CD4-positive, alpha-beta memory T cell (primary cell): ENCODE measurements at regions not wholly inside any gene's neighbourhood (a gene's known extent, or its start where the extent isn't known, plus 50 kb on each side); places are given as distances from the start of the nearest gene placed in this dataset.

ENCODE experiments used
- CTCF ChIA-PET: fragments of 350-600 bp; sonication (Branson Sonifier 250); formaldehyde crosslinking; loops from one replicate; lab custom pipeline; 2021; ENCODE audit warnings: inconsistent platforms; ENCODE audit not compliant: partially characterized antibody; lab: Charles Lee
- POLR2A ChIA-PET: fragments of 350-600 bp; sonication (Branson Sonifier 250); formaldehyde crosslinking; loops from one replicate; lab custom pipeline; 2021; ENCODE audit not compliant: partially characterized antibody; lab: Charles Lee
- DNase-seq, 5 donors: peaks; one replicate each; pipeline versions ENCODE4 v3.0.0 to v3.0.0-alpha.2; 2020 to 2022; ENCODE audit warnings: mixed read lengths in 1 of 5
- H3K27ac ChIP-seq: one replicate; pipeline ENCODE4 v1.7.0; 2013; ENCODE audit warnings: low read depth, low read length
- H3K27me3 ChIP-seq: 2 replicates; pipeline ENCODE4 v1.7.0; 2013; ENCODE audit warnings: mild to moderate bottlenecking, low read length, moderate library complexity; ENCODE audit not compliant: insufficient read depth
- H3K36me3 ChIP-seq: 2 replicates; pipeline ENCODE4 v1.7.0; 2013; ENCODE audit warnings: mild to moderate bottlenecking, low read length, moderate library complexity; ENCODE audit not compliant: insufficient read depth
- H3K4me1 ChIP-seq: 2 replicates; pipeline ENCODE4 v1.7.0; 2013; ENCODE audit warnings: mild to moderate bottlenecking, low read length, moderate library complexity; ENCODE audit not compliant: insufficient read depth
- H3K4me3 ChIP-seq, 2 donors: one replicate each; pipeline ENCODE4 v1.7.0; 2013; ENCODE audit warnings: low read length in 2 of 2, mild to moderate bottlenecking in 1 of 2
- H3K9me3 ChIP-seq, 2 donors: one replicate each; pipeline ENCODE4 v1.7.0; 2013; ENCODE audit warnings: low read length in 2 of 2, control low read depth in 1 of 2; ENCODE audit not compliant: control insufficient read depth in 1 of 2
- H3K27ac Mint-ChIP-seq, 7 donors: one replicate each; pipeline ENCODE4 v1.8.0; 2020 to 2021; ENCODE audit warnings: mixed read lengths in 7 of 7, mild to moderate bottlenecking in 6 of 7, inconsistent platforms in 3 of 7, moderate library complexity in 3 of 7
- H3K27me3 Mint-ChIP-seq, 2 donors: one replicate each; pipeline ENCODE4 v1.8.0; 2020 to 2021; ENCODE audit warnings: mixed read lengths in 2 of 2
- H3K36me3 Mint-ChIP-seq, 2 donors: one replicate each; pipeline ENCODE4 v1.8.0; 2020 to 2021; ENCODE audit warnings: mixed read lengths in 2 of 2, inconsistent platforms in 1 of 2, mild to moderate bottlenecking in 1 of 2
- H3K4me1 Mint-ChIP-seq, 4 donors: one replicate each; pipeline ENCODE4 v1.8.0; 2020 to 2021; ENCODE audit warnings: mixed read lengths in 4 of 4, mild to moderate bottlenecking in 1 of 4
- H3K4me3 Mint-ChIP-seq, 8 donors: one replicate each; pipeline ENCODE4 v1.8.0; 2020 to 2021; ENCODE audit warnings: mixed read lengths in 8 of 8, mild to moderate bottlenecking in 7 of 8, moderate library complexity in 6 of 8, inconsistent platforms in 3 of 8
- H3K9me3 Mint-ChIP-seq, 8 donors: one replicate each; pipeline ENCODE4 v1.8.0; 2020 to 2021; ENCODE audit warnings: mixed read lengths in 8 of 8, mild to moderate bottlenecking in 5 of 8, inconsistent platforms in 3 of 8, moderate library complexity in 1 of 8
- intact Hi-C: fragments of 100-400 bp; cut with micrococcal nuclease; formaldehyde crosslinking; loops from one replicate; pipeline ENCODE4 v1.15.1; 2023

DNA sequence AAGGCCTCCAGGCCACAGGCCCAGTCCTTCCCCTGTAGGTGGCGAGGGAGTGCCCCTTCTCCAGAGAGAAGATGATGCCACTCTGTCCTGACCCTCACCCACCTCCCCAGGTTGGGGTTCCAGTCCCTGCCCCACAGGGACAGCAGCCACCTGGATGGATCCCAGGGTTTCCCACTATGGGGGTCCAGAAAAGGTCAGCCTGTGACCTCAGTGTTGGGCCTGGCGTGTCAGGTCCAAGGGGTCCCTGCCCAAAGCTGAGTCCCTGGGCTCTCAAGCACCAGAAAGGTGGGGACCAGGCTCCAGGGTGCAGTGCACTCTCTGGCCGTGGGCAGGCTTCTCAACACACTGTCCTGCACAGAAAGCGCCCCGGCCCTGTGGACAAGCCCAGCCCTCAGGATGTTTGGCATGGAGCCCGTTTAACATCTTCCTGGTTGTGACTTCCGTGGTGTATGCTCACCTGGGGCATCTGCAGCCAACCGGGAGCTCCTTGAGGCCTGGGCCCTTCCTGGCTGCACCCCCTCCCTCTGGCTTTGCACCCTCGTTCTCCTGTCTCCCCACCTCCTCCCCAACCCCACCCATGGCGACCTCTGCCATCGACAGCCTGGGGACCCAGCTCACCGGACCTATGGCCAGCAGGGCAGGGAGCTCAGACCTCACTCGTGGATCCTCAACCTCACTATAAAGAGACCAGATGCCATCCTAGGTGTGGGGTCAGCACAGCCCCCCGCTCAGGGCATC is 58.3 kb upstream of the PPP2R2D start:
- Mint-ChIP-seq H3K4me3 (no peak overlapping the region), H3K36me3 (no peaks in the 10 kb centered on the region), H3K4me1 (no peaks in the 10 kb centered on the region), H3K27me3 (no peaks in the 10 kb centered on the region), H3K9me3 (no peaks in the 10 kb centered on the region), H3K27ac (no peak overlapping the region)
- no peak overlapping the region for H3K4me3 ChIP-seq
- no peak for DNase-seq
- no peak overlapping the region for H3K27ac ChIP-seq
- CTCF ChIA-PET = no interaction called here
- intact Hi-C loops = no loop called here
- H3K9me3 ChIP-seq = no peaks in the 10 kb centered on the region
- no peaks in the 10 kb centered on the region for H3K36me3 ChIP-seq
- H3K27me3 ChIP-seq = no peaks in the 10 kb centered on the region
- POLR2A ChIA-PET = no interaction called here
- no peaks in the 10 kb centered on the region for H3K4me1 ChIP-seq

DNA sequence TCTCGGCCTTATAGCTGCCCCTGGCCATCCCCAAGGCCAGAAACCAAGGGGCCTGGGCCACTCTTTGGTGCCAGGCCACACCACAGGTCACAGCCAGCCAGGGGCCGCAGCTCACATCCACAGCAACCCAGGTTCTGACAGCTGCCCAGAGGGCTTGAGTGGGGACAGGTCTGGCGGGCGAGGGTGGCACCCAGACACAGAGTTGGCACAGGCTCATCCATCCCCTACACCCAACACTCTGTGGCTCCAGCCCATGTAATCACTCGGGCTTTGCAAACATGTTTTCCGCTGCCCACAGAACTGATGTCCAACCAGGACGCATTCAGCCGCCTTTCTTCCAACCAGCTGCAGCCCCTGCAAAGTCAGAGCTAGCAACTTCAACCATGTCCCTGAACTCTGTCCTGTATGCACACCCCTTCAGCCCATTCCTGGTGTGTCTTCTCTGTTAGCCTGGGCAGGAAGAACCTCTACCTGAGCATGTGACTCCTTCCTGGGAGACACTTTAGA is 57.7 kb upstream of the PPP2R2D start:
- ChIA-PET POLR2A (no interaction called here), CTCF (no interaction called here)
- no peak overlapping the region for H3K4me3 Mint-ChIP-seq
- no peaks in the 10 kb centered on the region for H3K9me3 ChIP-seq
- H3K36me3 Mint-ChIP-seq = no peaks in the 10 kb centered on the region
- DNase-seq = no peak
- no peaks in the 10 kb centered on the region for H3K4me1 Mint-ChIP-seq
- H3K27ac ChIP-seq = no peak overlapping the region
- H3K27me3 Mint-ChIP-seq = no peaks in the 10 kb centered on the region
- intact Hi-C loops = no loop called here
- H3K9me3 Mint-ChIP-seq = no peaks in the 10 kb centered on the region
- no peaks in the 10 kb centered on the region for H3K27me3 ChIP-seq
- no peak overlapping the region for H3K4me3 ChIP-seq
- no peaks in the 10 kb centered on the region for H3K4me1 ChIP-seq
- H3K27ac Mint-ChIP-seq = no peak overlapping the region
- no peaks in the 10 kb centered on the region for H3K36me3 ChIP-seq

DNA sequence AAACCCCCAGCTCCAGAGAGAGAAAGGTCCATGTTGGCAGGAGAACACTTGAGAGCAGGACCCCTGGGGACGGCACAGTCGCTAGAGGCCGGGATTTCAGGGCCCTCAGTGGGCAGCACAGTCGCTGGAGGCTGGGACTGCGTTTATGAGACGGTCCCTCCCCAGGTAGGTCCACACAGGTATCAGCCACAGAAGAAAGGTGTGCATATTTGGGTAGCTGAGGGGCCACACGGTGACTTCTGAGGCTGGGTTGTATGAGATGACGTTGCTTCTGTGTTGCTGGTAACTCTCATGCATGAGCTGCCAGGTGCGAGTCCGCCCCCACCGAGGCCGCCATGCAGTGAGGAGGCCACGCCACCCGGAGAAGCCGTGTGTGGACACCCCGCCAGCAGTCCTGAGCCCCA is 56.9 kb upstream of the PPP2R2D start:
- ChIA-PET CTCF (no interaction called here), POLR2A (no interaction called here)
- H3K36me3 ChIP-seq = no peaks in the 10 kb centered on the region
- Mint-ChIP-seq H3K4me1 (no peaks in the 10 kb centered on the region), H3K27ac (no peak overlapping the region), H3K36me3 (no peaks in the 10 kb centered on the region), H3K27me3 (no peaks in the 10 kb centered on the region), H3K9me3 (no peaks in the 10 kb centered on the region), H3K4me3 (no peak overlapping the region)
- no peak for DNase-seq
- no peak overlapping the region for H3K4me3 ChIP-seq
- H3K27ac ChIP-seq = no peak overlapping the region
- no peaks in the 10 kb centered on the region for H3K9me3 ChIP-seq
- H3K27me3 ChIP-seq = no peaks in the 10 kb centered on the region
- intact Hi-C loops = no loop called here
- H3K4me1 ChIP-seq = no peaks in the 10 kb centered on the region

DNA sequence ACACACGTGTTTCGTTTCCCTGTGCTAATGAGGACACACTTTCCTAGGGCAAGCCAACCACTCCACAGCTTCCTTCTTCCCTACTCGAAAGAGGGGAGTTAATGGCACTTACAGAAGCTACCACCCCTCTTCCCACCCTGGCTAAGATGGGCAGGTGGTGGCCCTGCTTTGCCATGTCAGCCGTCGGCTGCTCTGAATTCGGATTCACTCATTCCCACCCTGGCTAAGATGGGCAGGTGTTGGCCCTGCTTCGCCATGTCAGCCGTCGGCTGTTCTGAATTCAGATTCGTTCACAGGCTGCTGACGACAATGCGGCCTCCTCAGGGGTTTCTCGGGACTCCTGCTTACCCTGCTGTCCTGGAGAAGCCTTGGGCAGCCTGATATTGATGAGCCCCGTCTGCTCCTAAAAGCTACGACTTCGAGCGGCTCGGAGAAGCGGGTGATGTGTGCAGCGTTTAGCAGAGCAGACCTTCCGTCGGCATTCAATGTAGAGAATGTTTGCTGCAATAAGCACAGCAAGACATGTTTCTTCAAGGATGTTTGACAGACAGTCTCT is 56.2 kb upstream of the PPP2R2D start:
- H3K4me1 ChIP-seq = no peaks in the 10 kb centered on the region
- POLR2A ChIA-PET = no interaction called here
- H3K36me3 ChIP-seq = no peaks in the 10 kb centered on the region
- no peaks in the 10 kb centered on the region for H3K27me3 Mint-ChIP-seq
- no peak overlapping the region for H3K4me3 ChIP-seq
- CTCF ChIA-PET = no interaction called here
- no peak for DNase-seq
- H3K27me3 ChIP-seq = no peaks in the 10 kb centered on the region
- H3K36me3 Mint-ChIP-seq = no peaks in the 10 kb centered on the region
- H3K4me3 Mint-ChIP-seq = no peak overlapping the region
- H3K27ac Mint-ChIP-seq = no peak overlapping the region
- H3K4me1 Mint-ChIP-seq = no peaks in the 10 kb centered on the region
- H3K27ac ChIP-seq = no peak overlapping the region
- H3K9me3 Mint-ChIP-seq = no peaks in the 10 kb centered on the region
- intact Hi-C loops = no loop called here
- H3K9me3 ChIP-seq = no peaks in the 10 kb centered on the region

DNA sequence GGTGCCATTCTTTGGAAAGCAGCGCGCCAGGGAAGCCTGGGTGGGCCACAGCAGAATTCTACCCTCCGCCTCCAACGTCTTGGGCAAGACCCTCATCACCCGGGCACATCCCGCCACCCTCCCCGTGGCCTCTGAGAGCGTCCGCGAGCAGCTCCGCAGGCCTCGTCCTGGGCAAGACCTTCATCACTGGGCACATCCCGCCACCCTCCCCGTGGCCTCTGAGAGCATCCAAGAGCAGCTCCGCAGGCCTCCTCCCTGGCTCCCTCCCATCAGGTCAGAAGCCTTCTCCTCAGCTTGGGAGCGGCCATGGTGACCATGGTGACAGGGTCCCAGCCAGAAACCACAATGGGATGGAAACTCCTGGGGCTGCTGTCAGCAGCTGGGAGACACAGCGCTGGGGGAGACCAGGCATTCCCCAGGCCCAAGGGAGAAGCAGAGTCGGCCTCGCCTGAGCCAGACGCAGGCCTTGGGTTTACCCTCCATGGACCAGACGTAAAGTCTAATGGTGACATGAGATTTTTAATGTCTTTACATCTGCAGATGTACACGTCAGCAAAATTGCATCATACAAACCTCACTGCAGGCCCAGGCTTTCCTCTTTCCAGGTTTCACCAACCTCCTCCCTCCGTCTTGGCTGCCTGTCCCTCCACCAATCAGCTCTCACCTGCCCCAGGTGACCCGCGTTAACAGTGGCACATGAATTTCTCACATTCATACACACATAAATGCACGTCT is 55.1 kb upstream of the PPP2R2D start:
- POLR2A ChIA-PET = no interaction called here
- DNase-seq = no peak
- Histone ChIP-seq H3K4me1 (no peaks in the 10 kb centered on the region), H3K27ac (no peak overlapping the region), H3K9me3 (no peaks in the 10 kb centered on the region), H3K4me3 (no peak overlapping the region), H3K27me3 (no peaks in the 10 kb centered on the region), H3K36me3 (no peaks in the 10 kb centered on the region)
- no peaks in the 10 kb centered on the region for H3K9me3 Mint-ChIP-seq
- CTCF ChIA-PET = no interaction called here
- no peaks in the 10 kb centered on the region for H3K36me3 Mint-ChIP-seq
- no peaks in the 10 kb centered on the region for H3K4me1 Mint-ChIP-seq
- no peak overlapping the region for H3K4me3 Mint-ChIP-seq
- H3K27me3 Mint-ChIP-seq = no peaks in the 10 kb centered on the region
- H3K27ac Mint-ChIP-seq = no peak overlapping the region
- intact Hi-C loops = no loop called here

DNA sequence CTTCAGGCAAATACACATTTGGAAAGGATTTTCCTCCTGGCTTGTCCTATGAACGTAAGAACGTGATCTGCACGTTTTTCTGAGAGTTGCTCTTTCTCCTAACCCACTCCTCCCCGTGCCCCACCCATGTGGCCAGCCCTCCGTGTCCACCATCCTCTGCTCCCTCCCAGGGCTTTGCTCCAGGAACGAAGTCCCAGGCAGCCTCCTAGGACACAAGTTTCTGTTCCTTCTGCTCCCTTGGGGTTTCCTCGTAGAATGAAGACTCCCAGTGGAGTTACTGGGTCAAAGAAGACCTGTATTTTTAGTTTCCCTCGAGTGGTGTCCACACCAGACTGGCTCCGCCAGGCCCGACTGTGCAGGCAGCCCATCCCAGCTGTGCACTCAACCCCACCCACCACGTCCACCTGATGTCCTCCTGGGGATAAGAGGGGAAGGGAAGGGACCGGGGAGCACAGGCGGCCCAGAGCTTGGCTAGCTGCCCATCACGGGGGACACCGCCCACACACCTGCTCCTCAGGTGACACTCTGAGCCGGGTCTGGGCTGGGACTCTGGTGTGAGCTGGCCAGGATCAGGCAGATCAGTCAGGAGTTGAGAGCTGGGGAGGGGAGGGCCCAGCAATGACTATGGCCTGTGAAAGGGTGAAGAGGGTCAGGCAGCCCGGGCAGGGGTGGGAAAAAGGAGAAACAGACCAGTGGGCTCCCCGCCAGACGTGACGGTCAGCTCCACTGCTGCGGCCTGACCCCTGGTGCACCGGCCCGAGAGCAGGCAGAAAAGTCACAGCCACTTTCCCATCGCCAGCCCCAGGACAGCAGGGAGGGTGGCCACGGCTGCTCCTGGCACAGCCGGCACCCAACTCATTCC is 54.3 kb upstream of the PPP2R2D start:
- no peak overlapping the region for H3K27ac ChIP-seq
- no peaks in the 10 kb centered on the region for H3K4me1 ChIP-seq
- DNase-seq = no peak
- Mint-ChIP-seq H3K27ac (no peak overlapping the region), H3K4me3 (no peak overlapping the region), H3K9me3 (no peaks in the 10 kb centered on the region), H3K36me3 (no peaks in the 10 kb centered on the region), H3K4me1 (no peaks in the 10 kb centered on the region), H3K27me3 (no peaks in the 10 kb centered on the region)
- no peaks in the 10 kb centered on the region for H3K27me3 ChIP-seq
- ChIA-PET CTCF (no interaction called here), POLR2A (no interaction called here)
- H3K36me3 ChIP-seq = no peaks in the 10 kb centered on the region
- intact Hi-C loops = no loop called here
- H3K4me3 ChIP-seq = no peak overlapping the region
- no peaks in the 10 kb centered on the region for H3K9me3 ChIP-seq

DNA sequence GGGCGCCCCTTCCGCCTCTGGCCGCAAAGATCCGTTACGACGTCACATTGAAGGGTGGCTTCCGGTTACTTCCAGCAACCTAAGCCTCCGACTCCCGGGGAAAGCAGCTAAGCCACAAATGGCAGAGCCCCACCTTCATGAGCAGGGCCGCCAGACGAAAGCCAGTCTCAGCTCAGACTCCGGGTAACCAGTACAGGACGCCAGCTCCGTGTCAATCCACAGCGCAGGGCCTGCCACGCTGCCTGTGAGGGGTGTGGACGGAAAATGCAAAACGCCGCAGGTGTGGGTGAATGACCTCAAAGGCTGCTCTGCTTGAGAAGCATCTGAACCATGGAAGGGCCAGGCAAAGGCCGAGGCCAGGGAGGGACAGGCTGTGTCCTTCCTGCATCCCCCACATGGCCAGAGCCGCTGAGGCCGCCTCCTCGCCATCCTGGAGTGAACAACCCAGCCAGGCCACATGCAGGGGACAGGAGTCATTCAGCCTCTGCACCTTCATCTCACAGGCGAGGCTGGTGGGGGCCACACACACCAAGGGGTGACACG is 53.5 kb upstream of the PPP2R2D start:
- no peaks in the 10 kb centered on the region for H3K36me3 Mint-ChIP-seq
- H3K9me3 Mint-ChIP-seq = no peaks in the 10 kb centered on the region
- DNase-seq = no peak
- no peaks in the 10 kb centered on the region for H3K27me3 ChIP-seq
- ChIA-PET POLR2A (no interaction called here), CTCF (no interaction called here)
- no peaks in the 10 kb centered on the region for H3K27me3 Mint-ChIP-seq
- no peaks in the 10 kb centered on the region for H3K9me3 ChIP-seq
- H3K4me1 Mint-ChIP-seq = no peaks in the 10 kb centered on the region
- H3K27ac Mint-ChIP-seq = no peak overlapping the region
- no peak overlapping the region for H3K4me3 Mint-ChIP-seq
- no peak overlapping the region for H3K27ac ChIP-seq
- intact Hi-C loops = no loop called here
- H3K36me3 ChIP-seq = no peaks in the 10 kb centered on the region
- H3K4me3 ChIP-seq = no peak overlapping the region
- no peaks in the 10 kb centered on the region for H3K4me1 ChIP-seq
